ENCODE measurements at regions not wholly inside any gene's neighbourhood (a gene's known extent, or its start where the extent isn't known, plus 50 kb on each side); places are given as distances from the start of the nearest gene placed in this dataset.
"Not testable (repeated sequence)": the region's sequence is repeated elsewhere in the genome, so short reads cannot be mapped to it uniquely, and the experiment has no call there.

DNA sequence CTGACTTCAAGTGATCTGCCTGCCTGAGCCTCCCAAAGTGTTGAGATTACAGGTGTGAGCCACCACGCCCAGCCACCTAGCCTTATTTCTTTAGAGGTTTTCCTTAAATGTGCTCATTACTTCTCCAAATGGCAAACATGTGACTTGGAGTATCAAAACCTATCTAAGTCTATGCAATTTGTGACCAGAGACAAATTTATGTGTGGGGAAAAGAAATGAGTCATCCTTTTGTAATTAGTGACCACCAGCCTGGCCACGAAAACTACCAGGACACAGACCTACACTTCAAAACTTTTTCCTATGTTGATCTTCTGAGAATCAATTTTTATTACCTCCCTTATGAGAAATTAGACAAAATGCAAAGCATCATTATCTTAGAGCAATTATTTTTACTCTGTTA, 64.6 kb upstream of the OGFRL1 start:
- no peak overlapping the region for H3K27ac ChIP-seq
- TF ChIP-seq ZFX (IDR thresholded peaks at IDR 0.05) = no peak
- TF ChIP-seq, protein P1, sequence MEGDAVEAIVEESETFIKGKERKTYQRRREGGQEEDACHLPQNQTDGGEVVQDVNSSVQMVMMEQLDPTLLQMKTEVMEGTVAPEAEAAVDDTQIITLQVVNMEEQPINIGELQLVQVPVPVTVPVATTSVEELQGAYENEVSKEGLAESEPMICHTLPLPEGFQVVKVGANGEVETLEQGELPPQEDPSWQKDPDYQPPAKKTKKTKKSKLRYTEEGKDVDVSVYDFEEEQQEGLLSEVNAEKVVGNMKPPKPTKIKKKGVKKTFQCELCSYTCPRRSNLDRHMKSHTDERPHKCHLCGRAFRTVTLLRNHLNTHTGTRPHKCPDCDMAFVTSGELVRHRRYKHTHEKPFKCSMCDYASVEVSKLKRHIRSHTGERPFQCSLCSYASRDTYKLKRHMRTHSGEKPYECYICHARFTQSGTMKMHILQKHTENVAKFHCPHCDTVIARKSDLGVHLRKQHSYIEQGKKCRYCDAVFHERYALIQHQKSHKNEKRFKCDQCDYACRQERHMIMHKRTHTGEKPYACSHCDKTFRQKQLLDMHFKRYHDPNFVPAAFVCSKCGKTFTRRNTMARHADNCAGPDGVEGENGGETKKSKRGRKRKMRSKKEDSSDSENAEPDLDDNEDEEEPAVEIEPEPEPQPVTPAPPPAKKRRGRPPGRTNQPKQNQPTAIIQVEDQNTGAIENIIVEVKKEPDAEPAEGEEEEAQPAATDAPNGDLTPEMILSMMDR (conservative IDR thresholded peaks at IDR 0.05) = no peak

DNA sequence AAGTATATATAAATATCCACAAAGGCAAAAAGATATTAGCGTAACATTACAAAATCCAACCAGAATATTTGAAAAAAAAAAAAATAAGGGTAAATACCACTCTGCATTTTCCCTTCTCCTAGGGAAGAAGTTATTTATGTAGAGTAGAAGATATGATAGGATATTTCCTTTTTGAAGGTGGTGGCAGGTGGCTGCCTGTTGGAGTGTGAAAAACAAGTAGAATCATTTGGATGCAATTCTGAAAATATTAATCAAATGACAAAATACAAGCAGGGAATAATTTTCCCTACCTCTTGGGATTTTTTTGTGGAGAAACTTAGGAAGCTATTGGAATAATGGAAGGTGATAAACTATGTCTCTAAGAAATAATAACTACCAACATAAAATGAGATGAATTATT, 62.5 kb upstream of the OGFRL1 start:
- no peak for TF ChIP-seq ZFX (IDR thresholded peaks at IDR 0.05)
- TF ChIP-seq, protein P1 (conservative IDR thresholded peaks at IDR 0.05) = no peak
- H3K27ac ChIP-seq = no peak overlapping the region

DNA sequence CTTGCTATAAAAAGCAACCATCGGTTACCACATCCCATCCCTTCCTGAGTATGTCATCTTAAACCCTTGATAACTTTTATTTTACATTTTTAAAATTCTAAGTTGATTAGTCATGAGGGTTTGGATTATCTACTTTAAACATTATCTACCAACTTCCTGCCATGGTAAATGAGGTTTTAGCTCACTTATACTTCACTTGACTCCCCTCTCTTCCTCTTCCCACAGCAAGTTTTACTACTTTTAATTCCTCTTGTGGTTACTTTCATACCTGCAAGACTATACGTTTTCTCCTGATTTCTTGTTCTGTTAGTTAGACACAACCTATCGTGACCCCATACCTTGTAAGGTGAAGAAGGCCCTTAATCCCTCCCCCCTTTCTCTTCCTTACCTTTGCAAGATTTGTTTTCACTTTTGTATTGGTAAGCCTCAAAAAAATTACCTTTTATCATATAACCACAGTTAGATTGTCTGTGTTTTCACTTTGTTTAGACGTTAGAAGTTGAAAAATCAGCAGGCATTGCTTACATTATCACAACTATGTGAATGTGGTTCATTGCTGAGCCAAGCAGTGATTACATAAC, 60.1 kb upstream of the OGFRL1 start:
- no peak overlapping the region for H3K27ac ChIP-seq
- TF ChIP-seq, protein P1 (conservative IDR thresholded peaks at IDR 0.05) = no peak
- TF ChIP-seq ZFX (IDR thresholded peaks at IDR 0.05) = no peak

DNA sequence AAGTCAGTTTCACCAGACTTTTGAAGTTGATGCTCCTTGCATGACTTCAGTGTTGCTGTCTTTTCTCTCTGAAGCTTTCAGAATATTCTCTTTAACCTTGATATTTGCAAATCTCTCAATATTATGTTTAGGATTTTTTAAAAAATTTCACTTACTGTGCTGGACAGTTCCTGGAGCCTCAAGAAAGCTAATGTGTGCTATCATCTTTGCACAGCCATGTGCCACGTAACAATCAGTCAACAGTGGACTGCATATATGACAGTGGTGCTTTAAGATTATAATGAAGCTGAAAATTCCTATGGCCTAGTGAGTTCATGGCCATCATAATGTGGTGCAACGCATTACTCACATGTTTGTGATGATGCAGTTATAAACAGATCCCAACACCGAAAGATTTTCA, 59.1 kb upstream of the OGFRL1 start:
- TF ChIP-seq, protein P1 (conservative IDR thresholded peaks at IDR 0.05) = no peak
- TF ChIP-seq ZFX (IDR thresholded peaks at IDR 0.05) = no peak
- H3K27ac ChIP-seq = no peak overlapping the region

GRCh38 chr6:71232890-71233289, 55.7 kb upstream of the OGFRL1 start:
- not testable (repeated sequence) for H3K27ac ChIP-seq

- TF ChIP-seq, protein P1 (conservative IDR thresholded peaks at IDR 0.05) = no peak
- TF ChIP-seq ZFX (IDR thresholded peaks at IDR 0.05) = no peak
- H3K27ac ChIP-seq = no peak overlapping the region
Observed at GRCh38 chr6:71236926-71237434, 51.6 kb upstream of the OGFRL1 start.

GRCh38 chr6:71238351-71238750, 50.3 kb upstream of the OGFRL1 start:
- no peak for TF ChIP-seq ZFX (IDR thresholded peaks at IDR 0.05)
- TF ChIP-seq, protein P1 (conservative IDR thresholded peaks at IDR 0.05) = no peak
- no peak overlapping the region for H3K27ac ChIP-seq
